ENCODE measurements at regions not wholly inside any gene's neighbourhood (a gene's known extent, or its start where the extent isn't known, plus 50 kb on each side); places are given as distances from the start of the nearest gene placed in this dataset.

GRCh38 chr2:209076151-209076550 lies 347.7 kb upstream of the MAP2 start:
- no peak for DNase-seq
- 18 to 24% methylated on average over 1 of the region's 1 CpG for WGBS, 2 donors
- ATAC-seq (ENCODE audit: low FRiP score), result no peak

DNA sequence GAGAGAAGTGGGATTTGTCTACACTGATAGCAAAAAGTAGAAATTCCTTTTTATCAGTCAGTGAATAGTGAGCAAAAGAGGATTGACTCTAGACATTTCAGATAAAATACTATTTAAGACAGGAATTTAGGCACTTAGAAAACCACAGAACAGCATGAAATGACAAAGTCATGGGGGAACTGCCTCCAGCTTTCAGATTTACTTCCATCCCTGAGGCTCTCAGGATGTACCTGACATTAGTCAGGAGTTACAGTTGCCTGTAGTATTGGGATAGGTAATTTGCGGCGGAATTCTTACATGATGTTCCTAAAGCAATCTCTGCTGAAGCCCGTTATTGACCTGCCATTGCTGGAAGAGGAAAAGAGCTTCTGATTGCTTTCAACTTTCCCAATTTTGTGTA lies 337.1 kb upstream of the MAP2 start:
- H3K27me3 ChIP-seq (ENCODE audit: control insufficient read depth in 1 of 2, insufficient read depth in 2 of 2, low read length in 1 of 2), result no peaks in the 10 kb centered on the region
- H3K36me3 ChIP-seq (ENCODE audit: control insufficient read depth in 1 of 2, insufficient read depth in 2 of 2, low read length in 1 of 2), result no peaks in the 10 kb centered on the region
- H3K9me3 ChIP-seq (ENCODE audit: control insufficient read depth, low read length), result no peaks in the 10 kb centered on the region
- H3K4me1 ChIP-seq (ENCODE audit: control insufficient read depth in 1 of 2, insufficient read depth in 2 of 2, low read length in 2 of 2), result no peaks in the 10 kb centered on the region
- no peak overlapping the region for H3K27ac ChIP-seq (ENCODE audit: low read depth in 1 of 2, low read length in 2 of 2)
- no peak for ATAC-seq (ENCODE audit: low FRiP score)
- 90 to 92% methylated on average over 3 of the region's 3 CpGs for WGBS, 2 donors
- H3K4me3 ChIP-seq (ENCODE audit: low read length in 2 of 2), result no peak overlapping the region
- no peak for DNase-seq
- intact Hi-C loops (cut with DNase I), result no loop called here

More at GRCh38 chr2:209076151-209076550, 347.7 kb upstream of the MAP2 start:
- Histone ChIP-seq H3K9me3 (ENCODE audit: control insufficient read depth, low read length) (no peaks in the 10 kb centered on the region), H3K27ac (ENCODE audit: low read depth in 1 of 2, low read length in 2 of 2) (no peak overlapping the region), H3K36me3 (ENCODE audit: control insufficient read depth in 1 of 2, insufficient read depth in 2 of 2, low read length in 1 of 2) (no peaks in the 10 kb centered on the region), H3K4me3 (ENCODE audit: low read length in 2 of 2) (no peak overlapping the region), H3K27me3 (ENCODE audit: control insufficient read depth in 1 of 2, insufficient read depth in 2 of 2, low read length in 1 of 2) (no peaks in the 10 kb centered on the region), H3K4me1 (ENCODE audit: control insufficient read depth in 1 of 2, insufficient read depth in 2 of 2, low read length in 2 of 2) (no peaks in the 10 kb centered on the region)
- intact Hi-C loops (cut with DNase I), result no loop called here

- H3K27me3 ChIP-seq (ENCODE audit: control insufficient read depth in 1 of 2, insufficient read depth in 2 of 2, low read length in 1 of 2), result no peaks in the 10 kb centered on the region
- no peaks in the 10 kb centered on the region for H3K9me3 ChIP-seq (ENCODE audit: control insufficient read depth, low read length)
- no peak overlapping the region for H3K27ac ChIP-seq (ENCODE audit: low read depth in 1 of 2, low read length in 2 of 2)
- DNase-seq (no peak), ATAC-seq (ENCODE audit: low FRiP score) (no peak)
- intact Hi-C loops (cut with DNase I), result no loop called here
- no peaks in the 10 kb centered on the region for H3K36me3 ChIP-seq (ENCODE audit: control insufficient read depth in 1 of 2, insufficient read depth in 2 of 2, low read length in 1 of 2)
- no peaks in the 10 kb centered on the region for H3K4me1 ChIP-seq (ENCODE audit: control insufficient read depth in 1 of 2, insufficient read depth in 2 of 2, low read length in 2 of 2)
- H3K4me3 ChIP-seq (ENCODE audit: low read length in 2 of 2), result no peak overlapping the region
- WGBS, 2 donors, result 13 to 55% methylated on average over 1 of the region's 1 CpG
These were observed 332.8 kb upstream of the MAP2 start for GRCh38 chr2:209091056-209091455.

GRCh38 chr2:209094221-209094620 lies 329.6 kb upstream of the MAP2 start:
- Histone ChIP-seq H3K27ac (ENCODE audit: low read depth in 1 of 2, low read length in 2 of 2) (no peak overlapping the region), H3K9me3 (ENCODE audit: control insufficient read depth, low read length) (peaks cover 2% of the 10 kb centered on the region), H3K27me3 (ENCODE audit: control insufficient read depth in 1 of 2, insufficient read depth in 2 of 2, low read length in 1 of 2) (no peaks in the 10 kb centered on the region), H3K4me3 (ENCODE audit: low read length in 2 of 2) (no peak overlapping the region), H3K36me3 (ENCODE audit: control insufficient read depth in 1 of 2, insufficient read depth in 2 of 2, low read length in 1 of 2) (no peaks in the 10 kb centered on the region), H3K4me1 (ENCODE audit: control insufficient read depth in 1 of 2, insufficient read depth in 2 of 2, low read length in 2 of 2) (no peaks in the 10 kb centered on the region)
- intact Hi-C loops (cut with DNase I), result no loop called here
- 78 to 87% methylated on average over 2 of the region's 2 CpGs for WGBS, 2 donors
- DNase-seq (no peak), ATAC-seq (ENCODE audit: low FRiP score) (no peak)

GRCh38 chr2:209095432-209095831 lies 328.4 kb upstream of the MAP2 start:
- Histone ChIP-seq H3K36me3 (ENCODE audit: control insufficient read depth in 1 of 2, insufficient read depth in 2 of 2, low read length in 1 of 2) (no peaks in the 10 kb centered on the region), H3K9me3 (ENCODE audit: control insufficient read depth, low read length) (peaks cover 2% of the 10 kb centered on the region), H3K27me3 (ENCODE audit: control insufficient read depth in 1 of 2, insufficient read depth in 2 of 2, low read length in 1 of 2) (no peaks in the 10 kb centered on the region), H3K4me3 (ENCODE audit: low read length in 2 of 2) (no peak overlapping the region), H3K27ac (ENCODE audit: low read depth in 1 of 2, low read length in 2 of 2) (no peak overlapping the region), H3K4me1 (ENCODE audit: control insufficient read depth in 1 of 2, insufficient read depth in 2 of 2, low read length in 2 of 2) (no peaks in the 10 kb centered on the region)
- no peak for DNase-seq
- intact Hi-C loops (cut with DNase I), result no loop called here
- whole genome bisulfite sequencing, 2 donors, result 21 to 28% methylated on average over 2 of the region's 2 CpGs
- ATAC-seq (ENCODE audit: low FRiP score), result no peak

- H3K27me3 ChIP-seq (ENCODE audit: control insufficient read depth in 1 of 2, insufficient read depth in 2 of 2, low read length in 1 of 2), result no peaks in the 10 kb centered on the region
- H3K4me3 ChIP-seq (ENCODE audit: low read length in 2 of 2), result no peak overlapping the region
- WGBS, 2 donors, result 72 to 74% methylated on average over 2 of the region's 2 CpGs
- peaks cover 2% of the 10 kb centered on the region for H3K9me3 ChIP-seq (ENCODE audit: control insufficient read depth, low read length)
- H3K36me3 ChIP-seq (ENCODE audit: control insufficient read depth in 1 of 2, insufficient read depth in 2 of 2, low read length in 1 of 2), result no peaks in the 10 kb centered on the region
- H3K4me1 ChIP-seq (ENCODE audit: control insufficient read depth in 1 of 2, insufficient read depth in 2 of 2, low read length in 2 of 2), result no peaks in the 10 kb centered on the region
- ATAC-seq (ENCODE audit: low FRiP score) (no peak), DNase-seq (no peak)
- H3K27ac ChIP-seq (ENCODE audit: low read depth in 1 of 2, low read length in 2 of 2), result no peak overlapping the region
- intact Hi-C loops (cut with DNase I), result no loop called here
These were observed 326.7 kb upstream of the MAP2 start for GRCh38 chr2:209097168-209097567.

GRCh38 chr2:209102319-209102718 lies 321.5 kb upstream of the MAP2 start:
- Histone ChIP-seq H3K4me1 (ENCODE audit: control insufficient read depth in 1 of 2, insufficient read depth in 2 of 2, low read length in 2 of 2) (no peaks in the 10 kb centered on the region), H3K27me3 (ENCODE audit: control insufficient read depth in 1 of 2, insufficient read depth in 2 of 2, low read length in 1 of 2) (no peaks in the 10 kb centered on the region), H3K36me3 (ENCODE audit: control insufficient read depth in 1 of 2, insufficient read depth in 2 of 2, low read length in 1 of 2) (no peaks in the 10 kb centered on the region), H3K4me3 (ENCODE audit: low read length in 2 of 2) (no peak overlapping the region), H3K27ac (ENCODE audit: low read depth in 1 of 2, low read length in 2 of 2) (no peak overlapping the region), H3K9me3 (ENCODE audit: control insufficient read depth, low read length) (no peaks in the 10 kb centered on the region)
- intact Hi-C loops (cut with DNase I), result no loop called here
- DNase-seq (no peak), ATAC-seq (ENCODE audit: low FRiP score) (no peak)
- WGBS, 2 donors, result 61 to 66% methylated on average over 2 of the region's 2 CpGs

DNA sequence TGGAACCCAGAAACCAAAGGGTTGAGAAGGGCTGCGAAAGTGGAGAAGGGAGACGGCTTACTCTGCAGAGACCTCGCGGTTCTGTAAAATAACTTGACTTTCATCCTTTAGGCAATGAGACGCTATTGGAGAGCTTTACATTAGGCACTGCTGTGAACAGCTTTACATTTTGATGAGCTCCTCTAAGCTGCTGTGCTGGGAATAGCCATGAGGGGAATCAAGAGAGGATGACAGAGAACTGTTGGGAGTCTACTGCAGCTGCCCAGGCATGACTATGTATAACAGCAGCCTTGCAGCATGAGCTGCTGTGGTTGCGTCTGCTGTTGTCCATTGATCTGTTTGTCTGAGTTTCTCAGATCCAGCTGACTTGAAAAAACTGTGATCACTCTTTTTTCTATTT lies 310.8 kb upstream of the MAP2 start:
- DNase-seq (no peak), ATAC-seq (ENCODE audit: low FRiP score) (no peak)
- Histone ChIP-seq H3K27ac (ENCODE audit: low read depth in 1 of 2, low read length in 2 of 2) (no peak overlapping the region), H3K27me3 (ENCODE audit: control insufficient read depth in 1 of 2, insufficient read depth in 2 of 2, low read length in 1 of 2) (no peaks in the 10 kb centered on the region), H3K9me3 (ENCODE audit: control insufficient read depth, low read length) (peaks cover 3% of the 10 kb centered on the region), H3K4me1 (ENCODE audit: control insufficient read depth in 1 of 2, insufficient read depth in 2 of 2, low read length in 2 of 2) (no peaks in the 10 kb centered on the region), H3K36me3 (ENCODE audit: control insufficient read depth in 1 of 2, insufficient read depth in 2 of 2, low read length in 1 of 2) (no peaks in the 10 kb centered on the region), H3K4me3 (ENCODE audit: low read length in 2 of 2) (no peak overlapping the region)
- intact Hi-C loops (cut with DNase I), result no loop called here
- WGBS, 2 donors, result 31 to 58% methylated on average over 6 of the region's 6 CpGs

- DNase-seq (no peak), ATAC-seq (ENCODE audit: low FRiP score) (no peak)
- H3K4me1 ChIP-seq (ENCODE audit: control insufficient read depth in 1 of 2, insufficient read depth in 2 of 2, low read length in 2 of 2), result no peaks in the 10 kb centered on the region
- H3K36me3 ChIP-seq (ENCODE audit: control insufficient read depth in 1 of 2, insufficient read depth in 2 of 2, low read length in 1 of 2), result no peaks in the 10 kb centered on the region
- H3K27ac ChIP-seq (ENCODE audit: low read depth in 1 of 2, low read length in 2 of 2), result no peak overlapping the region
- 77 to 79% methylated on average over 3 of the region's 3 CpGs for WGBS, 2 donors
- intact Hi-C loops (cut with DNase I), result no loop called here
- H3K27me3 ChIP-seq (ENCODE audit: control insufficient read depth in 1 of 2, insufficient read depth in 2 of 2, low read length in 1 of 2), result no peaks in the 10 kb centered on the region
- H3K9me3 ChIP-seq (ENCODE audit: control insufficient read depth, low read length), result peaks cover 3% of the 10 kb centered on the region
- no peak overlapping the region for H3K4me3 ChIP-seq (ENCODE audit: low read length in 2 of 2)
These were observed 309.1 kb upstream of the MAP2 start for GRCh38 chr2:209114588-209115240.

Data from aorta (tissue), 5 donors.